ENCODE measurements at regions not wholly inside any gene's neighbourhood (a gene's known extent, or its start where the extent isn't known, plus 50 kb on each side); places are given as distances from the start of the nearest gene placed in this dataset.
"Not testable (repeated sequence)": the region's sequence is repeated elsewhere in the genome, so short reads cannot be mapped to it uniquely, and the experiment has no call there.

GRCh38 chr4:178226421-178226820 lies 784.2 kb upstream of the AGA start:
- TF ChIP-seq CTCF, POLR2A (IDR thresholded peaks at IDR 0.05): not testable (repeated sequence)
